ENCODE measurements at regions not wholly inside any gene's neighbourhood (a gene's known extent, or its start where the extent isn't known, plus 50 kb on each side); places are given as distances from the start of the nearest gene placed in this dataset.
"Not testable (repeated sequence)": the region's sequence is repeated elsewhere in the genome, so short reads cannot be mapped to it uniquely, and the experiment has no call there.

- peak; percentile 96 for DNase-seq (ENCODE audit: low read depth)
Measured at GRCh38 chr4:84379917-84380641, 119.0 kb downstream of the NKX6-1 start.

DNA sequence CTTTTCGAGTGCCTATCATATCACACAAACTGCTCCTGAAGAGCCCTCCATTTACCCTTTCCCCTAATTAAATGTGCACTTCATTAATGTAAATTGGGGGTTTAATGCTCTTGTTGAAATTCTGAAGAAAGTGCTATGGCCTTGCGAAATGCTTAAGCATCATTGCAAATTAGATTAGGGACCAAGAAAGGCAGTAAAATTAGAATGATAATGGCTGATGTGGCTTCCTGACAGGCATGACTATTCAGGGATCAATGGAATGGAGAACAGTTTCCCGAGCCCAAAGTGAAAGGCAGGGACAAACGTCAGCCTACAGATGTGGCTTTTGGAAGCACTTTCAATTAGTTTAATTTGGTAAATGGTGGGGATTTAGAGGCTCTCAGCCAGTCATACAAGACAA, 120.1 kb downstream of the NKX6-1 start:
- DNase-seq (ENCODE audit: low read depth): no peak

GRCh38 chr4:84378356-84378755, 120.7 kb downstream of the NKX6-1 start:
- no peak for DNase-seq (ENCODE audit: low read depth)

- no peak for DNase-seq (ENCODE audit: low read depth)
Measured at GRCh38 chr4:84366907-84367306, 132.2 kb downstream of the NKX6-1 start.

GRCh38 chr4:84366161-84366560, 132.9 kb downstream of the NKX6-1 start:
- DNase-seq (ENCODE audit: low read depth): peak; percentile 8

GRCh38 chr4:84362896-84363655, 136.0 kb downstream of the NKX6-1 start:
- DNase-seq (ENCODE audit: low read depth): no peak

DNA sequence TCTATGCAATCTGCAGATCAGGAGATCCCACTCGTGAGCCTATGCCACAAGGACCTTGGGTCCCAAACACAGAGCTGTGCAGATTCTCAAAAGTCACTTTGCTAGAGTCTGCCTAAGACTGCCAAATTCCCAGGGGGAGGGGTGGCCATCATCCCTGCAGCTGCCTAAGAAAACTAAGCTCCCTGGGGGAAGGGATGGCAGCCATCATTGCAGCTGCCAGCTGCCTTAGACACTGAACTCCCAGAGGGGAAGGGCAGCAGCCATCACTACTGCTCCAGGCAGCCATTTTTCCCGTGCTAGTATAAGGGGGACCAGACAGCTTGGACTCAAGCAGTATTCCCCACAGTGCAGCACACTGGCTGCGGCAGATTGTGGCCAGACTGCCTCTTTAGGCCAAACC, 156.9 kb downstream of the NKX6-1 start:
- no peak for DNase-seq (ENCODE audit: low read depth)

- DNase-seq (ENCODE audit: low read depth): no peak
Measured at GRCh38 chr4:84341559-84341958, 157.5 kb downstream of the NKX6-1 start.

DNA sequence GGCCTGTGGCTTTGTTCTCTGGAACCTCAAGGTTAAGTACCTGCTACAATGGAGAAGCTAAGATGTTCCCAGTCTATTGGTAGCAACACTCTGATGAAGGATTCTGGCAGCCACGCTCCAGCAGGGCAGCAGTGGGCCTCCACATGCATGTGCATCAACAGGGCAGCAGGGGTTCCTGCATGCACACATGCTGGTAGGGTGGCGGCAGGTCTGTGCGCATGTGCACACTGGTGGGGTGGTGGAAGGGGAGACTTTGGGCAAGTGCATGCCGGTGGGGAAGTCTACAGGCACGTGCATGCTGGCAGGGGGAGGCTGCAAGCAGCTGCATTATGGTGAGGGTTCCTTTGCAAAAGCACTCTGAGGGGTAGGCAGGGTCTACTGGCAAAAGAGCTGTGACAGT, 160.7 kb downstream of the NKX6-1 start:
- DNase-seq (ENCODE audit: low read depth): no peak

DNA sequence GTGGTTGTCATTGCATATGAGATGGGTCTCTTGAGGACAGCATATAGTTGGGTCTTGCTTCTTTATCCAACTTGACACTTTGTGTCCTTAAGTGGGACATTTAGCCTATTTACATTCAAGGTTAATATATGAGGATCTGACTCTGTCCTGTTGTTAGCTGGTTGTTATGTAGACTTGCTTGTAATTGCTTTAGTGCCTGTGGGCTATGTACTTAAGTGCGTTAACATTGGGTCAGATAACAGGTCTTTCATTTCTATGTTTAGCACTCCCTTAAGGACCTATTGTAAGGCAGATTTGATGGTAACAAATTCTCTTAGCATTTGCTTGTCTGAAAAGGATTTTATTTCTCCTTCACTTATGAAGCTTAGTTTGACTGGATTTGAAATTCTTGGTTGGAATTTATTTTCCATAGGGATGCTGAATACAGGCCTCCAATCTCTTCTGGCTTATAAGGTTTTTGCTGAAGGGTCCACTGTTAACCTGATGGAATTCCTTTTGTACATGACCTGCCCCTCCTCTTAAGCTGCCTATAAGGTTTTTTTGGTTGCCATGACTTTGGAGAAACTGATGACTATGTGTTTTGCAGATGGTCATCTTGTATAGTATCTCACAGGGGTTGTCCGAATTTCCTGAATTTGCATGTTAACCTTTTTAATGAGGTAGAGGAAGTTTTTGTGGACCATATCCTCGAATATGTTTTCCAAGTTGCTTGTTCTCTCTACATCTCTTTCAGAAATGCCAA, 162.0 kb downstream of the NKX6-1 start:
- DNase-seq (ENCODE audit: low read depth): no peak

DNA sequence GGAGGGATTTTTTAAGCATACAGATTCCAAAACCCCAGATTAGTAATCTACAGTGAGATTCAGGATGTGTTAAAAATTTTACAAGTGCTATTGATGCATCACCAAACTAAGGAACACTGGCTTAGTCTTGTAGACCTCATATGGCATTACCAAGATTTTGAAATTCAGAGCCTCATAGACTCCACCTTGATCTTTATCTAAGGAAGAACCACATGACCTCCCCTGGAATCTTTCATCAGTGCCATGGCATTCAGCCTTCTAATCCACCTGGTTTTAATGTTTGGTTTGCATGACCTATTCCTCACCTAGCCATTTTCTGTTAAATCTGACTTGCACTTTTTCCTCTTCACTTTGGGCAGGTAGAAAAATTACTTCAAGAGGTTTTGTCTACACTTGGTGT, 171.6 kb downstream of the NKX6-1 start:
- no peak for DNase-seq (ENCODE audit: low read depth)

GRCh38 chr4:84325625-84326024, 173.5 kb downstream of the NKX6-1 start:
- no peak for DNase-seq (ENCODE audit: low read depth)

- no peak for DNase-seq (ENCODE audit: low read depth)
Measured at GRCh38 chr4:84324303-84325245, 174.5 kb downstream of the NKX6-1 start.

DNA sequence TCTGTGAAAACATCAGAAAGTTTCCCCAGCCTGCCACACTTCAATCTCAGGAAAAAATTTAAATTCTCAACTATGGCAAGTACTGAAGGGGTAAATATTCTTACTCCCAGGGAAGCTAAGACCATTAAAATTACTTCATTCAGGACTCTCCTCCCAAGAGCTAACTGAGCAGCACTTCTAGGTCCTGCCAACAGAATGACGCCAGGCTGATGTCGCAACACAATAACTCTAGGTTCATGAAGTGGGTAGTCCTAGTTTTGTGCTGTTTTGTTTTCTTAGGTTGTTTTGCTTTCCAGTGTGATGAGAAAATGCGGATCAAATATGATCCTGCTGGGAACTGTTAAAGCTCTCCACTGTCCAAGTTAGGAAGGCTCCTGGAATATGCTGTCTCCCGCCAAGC, 180.0 kb downstream of the NKX6-1 start:
- no peak for DNase-seq (ENCODE audit: low read depth)

DNA sequence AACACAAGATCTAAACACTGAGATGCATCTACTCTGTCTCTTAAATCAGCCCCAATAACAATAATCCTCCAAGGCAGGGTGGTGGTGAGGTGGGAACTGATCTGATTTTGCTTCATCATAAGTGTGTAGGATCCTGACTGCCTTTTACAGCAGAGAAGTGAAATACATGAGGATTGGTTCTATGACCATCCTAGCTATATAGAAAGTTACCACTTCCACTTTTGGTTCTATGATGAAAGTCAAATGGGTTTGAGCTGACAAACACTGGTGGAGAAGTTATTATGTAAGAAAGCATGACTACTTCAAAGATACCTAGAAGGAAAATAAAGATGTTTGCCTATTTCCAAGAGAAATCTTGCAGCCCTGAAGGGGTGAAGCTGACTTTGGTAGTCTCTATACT, 181.6 kb downstream of the NKX6-1 start:
- no peak for DNase-seq (ENCODE audit: low read depth)

GRCh38 chr4:84312426-84313012, 186.6 kb downstream of the NKX6-1 start:
- DNase-seq (ENCODE audit: low read depth): no peak

GRCh38 chr4:84309191-84309590, 189.9 kb downstream of the NKX6-1 start:
- DNase-seq (ENCODE audit: low read depth): no peak

DNA sequence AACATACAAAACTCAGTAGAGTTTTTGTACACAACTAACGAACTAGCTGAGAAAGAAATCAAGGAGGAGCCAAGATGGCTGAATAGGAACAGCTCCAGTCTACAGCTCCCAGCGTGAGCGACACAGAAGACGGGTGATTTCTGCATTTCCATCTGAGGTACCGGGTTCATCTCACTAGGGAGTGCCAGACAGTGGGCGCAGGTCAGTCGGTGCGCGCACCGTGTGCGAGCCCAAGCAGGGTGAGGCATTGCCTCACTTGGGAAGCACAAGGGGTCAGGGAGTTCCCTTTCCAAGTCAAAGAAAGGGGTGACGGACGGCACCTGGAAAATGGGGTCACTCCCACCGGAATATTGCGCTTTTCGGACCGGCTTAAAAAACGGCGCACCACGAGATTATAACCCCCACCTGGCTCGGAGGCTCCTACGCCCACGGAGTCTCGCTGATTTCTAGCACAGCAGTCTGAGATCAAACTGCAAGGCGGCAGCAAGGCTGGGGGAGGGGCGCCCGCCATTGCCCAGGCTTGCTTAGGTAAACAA, 200.3 kb downstream of the NKX6-1 start:
- not testable (repeated sequence) for DNase-seq (ENCODE audit: low read depth)

GRCh38 chr4:84298023-84298718, 200.9 kb downstream of the NKX6-1 start:
- DNase-seq (ENCODE audit: low read depth): no peak

DNA sequence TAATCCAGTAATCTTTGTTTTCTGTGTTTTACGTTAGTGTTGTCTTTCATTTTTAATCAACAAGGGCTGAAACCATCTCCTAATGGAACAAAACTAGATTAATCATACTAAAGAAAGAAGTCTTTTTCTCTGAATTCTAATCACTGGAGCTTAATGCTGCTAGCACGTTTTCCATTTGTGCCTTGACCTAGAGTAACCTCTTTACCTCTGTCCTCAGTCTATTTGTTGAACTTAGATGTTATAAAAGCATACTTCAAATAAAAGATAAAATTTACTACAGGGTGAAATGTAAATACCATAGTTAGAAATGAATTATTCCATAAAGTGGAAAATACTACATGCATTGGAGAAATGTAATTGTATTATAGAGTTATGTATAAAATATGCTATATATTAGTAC, 207.1 kb downstream of the NKX6-1 start:
- no peak for DNase-seq (ENCODE audit: low read depth)

- DNase-seq (ENCODE audit: low read depth): no peak
Measured at GRCh38 chr4:84286048-84286447, 213.0 kb downstream of the NKX6-1 start.

Measured in HS-5 (cell line).